Activated T-cell treated with anti-CD3 and anti-CD28 coated beads for 24 hours (primary cell): ENCODE measurements at regions not wholly inside any gene's neighbourhood (a gene's known extent, or its start where the extent isn't known, plus 50 kb on each side); places are given as distances from the start of the nearest gene placed in this dataset.

Experiments
- DNase-seq: peaks from one replicate; pipeline ENCODE4 v3.0.0-alpha.2; 2020; ENCODE audit warnings: low read depth

DNA sequence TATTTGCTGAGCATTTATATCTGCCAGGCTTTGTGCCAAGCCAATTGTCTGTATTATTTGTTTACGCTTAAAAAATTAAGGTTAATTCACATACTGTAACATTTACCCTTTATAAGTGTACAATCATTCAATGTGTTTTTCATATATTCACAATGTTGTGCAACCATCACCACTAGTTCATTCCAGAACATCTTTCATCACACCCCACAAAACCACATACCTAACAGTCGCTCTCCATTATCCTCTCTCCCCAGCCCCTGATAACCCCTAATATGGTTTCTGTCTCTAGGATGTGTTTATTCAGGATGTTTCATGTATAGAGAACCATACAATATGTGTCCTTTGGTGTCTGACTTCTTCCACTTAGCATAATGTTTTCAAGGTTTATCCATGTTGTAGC lies 234.1 kb downstream of the INSIG2 start:
- no peak for DNase-seq

DNA sequence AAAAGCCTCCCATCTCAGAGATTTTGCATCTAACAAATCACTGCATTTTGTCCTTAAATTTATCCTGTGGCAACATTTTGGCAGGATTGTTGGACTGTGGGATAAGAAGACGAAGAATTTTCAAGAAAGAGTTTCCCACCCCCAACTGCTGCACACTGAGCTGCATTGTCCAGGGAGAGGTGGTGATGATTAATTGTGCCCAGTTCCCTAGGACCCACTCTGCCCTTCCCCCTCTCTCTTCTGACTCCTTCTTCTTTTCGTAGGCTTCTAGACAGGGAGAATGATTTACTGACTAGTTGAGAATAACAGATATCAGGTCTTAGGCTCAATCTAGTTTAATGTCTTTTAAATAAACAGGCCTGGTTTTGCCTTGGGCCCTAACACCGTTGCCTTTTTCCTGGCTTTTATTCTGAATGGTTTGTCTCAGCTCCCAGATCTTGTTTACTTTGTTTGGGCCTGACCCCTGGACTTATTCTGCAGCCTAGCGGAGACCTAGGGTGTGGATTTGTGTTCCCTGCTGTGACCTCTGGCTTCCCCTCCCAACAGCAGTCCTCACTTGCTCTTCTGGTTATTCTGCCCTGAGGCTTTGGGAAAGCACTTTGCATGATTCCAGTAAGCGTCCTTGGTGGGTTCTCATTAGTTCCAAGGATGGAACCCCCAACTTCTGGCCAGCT lies 233.3 kb downstream of the INSIG2 start:
- DNase-seq: no peak

DNA sequence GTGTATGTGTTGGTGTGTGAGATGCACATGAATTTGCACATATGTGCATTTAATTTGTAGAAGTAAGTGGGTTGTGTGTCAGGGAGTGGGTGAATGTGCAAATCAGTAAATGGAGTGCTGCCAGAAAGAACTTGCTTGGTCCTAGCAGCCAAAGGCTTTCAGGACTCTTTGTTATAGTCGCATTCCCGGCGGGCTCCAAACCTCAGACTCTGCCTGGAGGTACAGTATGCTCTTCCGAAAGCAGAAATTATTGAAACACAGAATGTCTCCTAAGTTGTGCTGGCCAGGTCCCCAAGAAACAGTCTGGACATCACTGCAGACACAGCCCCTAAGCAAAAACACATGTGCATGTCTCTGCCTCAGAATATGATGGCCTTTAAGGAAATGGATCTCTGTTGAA lies 232.4 kb downstream of the INSIG2 start:
- DNase-seq: no peak

DNA sequence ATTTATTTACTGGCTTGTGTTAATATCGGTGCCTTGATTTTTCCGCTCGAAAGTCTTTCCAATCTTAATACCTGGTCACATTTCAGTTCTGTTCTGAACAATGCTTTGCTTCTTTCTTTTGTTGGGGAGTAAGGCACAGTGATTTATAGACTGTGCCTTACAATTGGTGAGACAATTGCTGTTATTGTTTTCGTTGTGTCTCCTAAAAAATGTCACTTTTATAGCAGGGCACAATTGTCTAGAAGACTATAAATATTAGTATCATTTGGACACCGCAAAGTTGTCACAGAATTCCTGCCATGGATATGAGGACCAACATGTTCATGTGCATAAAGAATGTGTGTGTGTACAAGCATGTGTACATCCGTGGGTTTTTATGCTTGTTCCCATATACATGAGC lies 231.9 kb downstream of the INSIG2 start:
- no peak for DNase-seq

DNA sequence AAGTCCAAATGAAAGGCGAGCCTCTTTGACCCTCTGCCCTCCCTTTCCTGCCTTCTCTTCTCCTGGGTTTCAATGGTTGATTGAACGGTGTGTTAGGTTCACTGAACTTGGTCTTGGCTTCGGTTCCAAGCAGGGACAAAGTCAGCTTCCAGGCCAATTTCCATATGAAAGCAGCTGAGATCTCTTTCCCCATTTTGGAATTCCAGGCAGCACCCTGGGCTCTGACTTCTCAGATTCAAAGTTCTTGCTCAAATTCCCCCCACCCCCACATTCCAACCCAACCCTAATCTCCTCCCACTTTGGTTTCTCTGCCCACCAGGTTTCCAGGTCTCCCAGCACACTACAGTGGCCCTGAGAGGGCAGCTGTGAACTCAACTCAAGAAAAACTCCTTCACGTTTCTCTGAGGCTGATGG lies 231.0 kb downstream of the INSIG2 start:
- no peak for DNase-seq

DNA sequence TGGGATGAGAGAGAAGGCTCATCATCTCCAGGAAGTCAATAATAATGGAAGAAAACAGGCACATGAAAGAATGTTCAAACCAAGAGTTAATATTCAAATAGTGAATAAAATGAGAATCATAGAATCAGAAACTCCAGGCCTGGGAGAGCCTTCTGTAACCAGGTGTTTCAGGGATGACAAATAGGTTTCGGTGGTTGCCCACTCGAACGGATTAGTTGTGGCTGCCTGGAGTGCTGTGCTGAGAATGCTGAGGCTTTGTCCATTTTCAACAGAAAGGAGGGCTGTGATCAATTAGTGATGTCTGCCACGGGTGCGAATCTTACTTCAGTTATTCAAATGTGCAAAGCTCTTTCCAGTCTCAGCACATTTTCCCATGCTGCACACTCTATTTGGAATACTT lies 227.3 kb downstream of the INSIG2 start:
- no peak for DNase-seq

DNA sequence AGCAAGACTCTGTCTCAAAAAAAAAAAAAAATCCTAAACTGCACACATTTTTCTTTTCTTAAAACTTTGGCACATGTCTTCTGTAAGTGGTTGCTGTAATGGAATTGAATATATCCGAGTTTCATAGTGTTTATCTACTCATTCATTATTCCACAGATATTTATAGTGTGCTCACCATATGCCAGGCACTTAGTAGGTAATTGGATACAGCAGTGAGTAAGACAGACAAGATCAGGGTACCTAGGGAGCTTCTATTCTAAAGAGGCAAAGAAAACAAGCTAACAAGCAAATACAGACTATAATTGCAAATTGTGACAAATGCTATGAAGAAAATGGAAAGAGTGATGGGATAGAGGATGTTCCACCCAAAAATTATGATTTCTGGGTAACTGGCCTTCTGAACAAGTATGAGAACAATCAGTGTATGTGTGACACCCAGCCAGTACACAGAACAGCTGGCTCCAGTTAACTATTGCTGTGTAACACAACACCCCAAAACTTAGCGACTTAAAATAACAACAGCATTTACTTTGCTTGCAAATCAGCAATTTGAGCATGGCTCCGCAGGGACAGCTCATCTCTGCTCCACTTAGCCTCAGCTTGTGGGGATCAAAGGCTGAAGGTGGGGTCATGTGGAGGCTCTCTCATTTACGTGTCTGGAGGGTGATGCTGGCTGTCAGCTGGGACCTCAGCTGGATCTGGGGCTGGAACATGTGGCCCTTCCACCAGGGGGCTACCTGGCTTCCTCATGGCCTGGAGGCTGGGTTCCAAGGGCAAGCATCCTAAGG lies 224.9 kb downstream of the INSIG2 start:
- DNase-seq: no peak

DNA sequence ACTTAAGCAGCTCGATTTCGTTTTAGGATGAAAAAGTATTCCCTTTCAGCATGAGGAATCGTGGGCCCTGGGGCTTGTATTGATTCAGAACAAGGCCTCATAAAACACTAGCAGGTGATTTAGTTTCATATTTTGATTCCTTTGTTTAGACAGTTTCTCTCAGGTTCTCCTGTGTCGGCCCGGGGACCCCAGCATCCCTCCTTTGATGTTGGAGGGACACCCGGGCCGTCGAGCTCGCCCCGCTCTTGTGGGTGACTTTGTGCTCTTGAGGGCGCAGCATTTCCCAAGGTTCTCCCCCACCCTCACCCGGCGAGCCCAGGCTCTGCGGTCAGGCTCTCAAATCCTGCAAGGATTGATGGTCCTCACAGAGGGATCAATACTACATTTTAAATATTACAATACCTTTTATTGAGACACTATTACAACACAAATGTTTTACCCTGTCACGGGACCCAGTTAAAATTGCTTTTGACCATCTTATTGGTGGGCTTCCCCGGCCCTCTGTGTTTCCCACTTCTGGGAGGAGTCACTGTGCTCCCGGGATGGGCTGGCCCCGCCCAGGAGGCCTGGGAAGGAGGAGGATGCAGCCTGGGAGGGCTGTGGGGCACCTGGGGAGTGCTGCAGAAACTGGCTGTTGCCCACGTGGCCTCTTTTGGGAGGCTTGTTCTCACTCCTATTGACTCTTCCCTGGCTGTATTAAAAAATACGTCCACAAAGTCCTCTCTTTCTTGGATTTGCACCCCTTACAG lies 222.6 kb downstream of the INSIG2 start:
- no peak for DNase-seq

DNA sequence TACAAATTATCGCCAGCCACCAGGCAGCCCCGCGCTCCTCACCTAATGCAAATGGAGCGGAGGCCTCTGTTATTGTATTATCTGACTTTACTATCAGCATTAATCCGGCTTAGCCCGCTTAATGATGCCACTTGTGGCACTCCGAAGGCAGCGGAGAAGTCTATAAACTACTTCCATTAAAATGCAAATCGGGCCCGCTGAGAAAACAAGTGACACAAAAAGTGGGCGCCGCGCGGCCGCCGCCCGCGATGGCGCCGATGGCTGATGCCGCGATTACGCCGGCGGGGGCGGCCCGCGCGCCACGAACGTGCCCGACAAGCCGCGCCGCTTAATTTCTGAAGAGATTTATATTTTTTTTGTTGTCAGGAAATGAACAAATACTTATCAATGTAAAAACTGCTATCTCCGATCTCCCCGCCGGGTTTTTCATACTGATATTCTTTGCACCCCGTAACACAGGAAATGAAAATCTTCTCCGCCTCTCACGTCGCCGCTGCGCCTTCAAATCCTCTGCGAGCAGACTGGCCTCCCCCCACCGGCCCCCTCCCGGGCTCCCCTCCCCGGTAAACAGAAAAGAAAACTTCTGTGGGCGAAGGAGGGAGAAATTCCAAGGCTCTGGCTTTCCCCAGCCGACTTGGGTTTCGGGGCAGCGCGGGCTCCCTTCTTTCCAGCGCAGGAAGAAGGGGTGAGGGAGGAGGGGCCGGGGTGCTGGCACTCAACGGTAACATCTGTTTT lies 221.8 kb downstream of the INSIG2 start:
- peak; percentile 50 for DNase-seq

DNA sequence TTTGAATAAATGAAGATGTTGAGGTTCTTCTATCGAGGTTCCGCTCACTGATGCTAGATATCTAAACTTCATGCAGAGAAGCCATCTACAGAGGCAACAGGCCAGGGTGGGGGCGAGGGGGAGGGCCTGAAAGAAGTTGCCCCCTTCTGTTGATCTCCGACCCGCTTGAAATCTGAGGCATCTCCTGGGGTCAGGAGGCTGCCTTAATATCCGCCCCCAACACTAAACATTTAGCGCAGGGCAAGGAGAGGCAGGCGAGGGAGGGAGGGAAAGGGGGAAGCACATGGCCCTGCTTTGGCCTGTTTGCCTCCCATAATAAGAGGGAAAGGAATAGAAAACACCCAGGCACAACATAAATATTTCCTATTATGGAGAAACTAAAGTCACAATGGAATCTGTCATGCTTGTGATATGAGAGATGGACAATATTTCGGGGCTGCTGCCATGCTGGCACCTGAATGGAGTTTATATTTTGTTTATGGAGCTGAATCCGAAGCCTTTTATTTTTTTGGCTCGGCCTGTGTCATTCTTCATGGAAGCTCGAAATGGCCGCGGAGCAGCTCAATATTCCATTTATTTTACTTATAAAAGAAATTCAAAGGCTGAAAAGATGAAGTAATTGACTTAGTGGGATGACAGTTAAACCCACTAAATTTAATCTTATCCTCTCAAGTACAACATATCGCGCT lies 221.1 kb downstream of the INSIG2 start:
- no peak for DNase-seq

DNA sequence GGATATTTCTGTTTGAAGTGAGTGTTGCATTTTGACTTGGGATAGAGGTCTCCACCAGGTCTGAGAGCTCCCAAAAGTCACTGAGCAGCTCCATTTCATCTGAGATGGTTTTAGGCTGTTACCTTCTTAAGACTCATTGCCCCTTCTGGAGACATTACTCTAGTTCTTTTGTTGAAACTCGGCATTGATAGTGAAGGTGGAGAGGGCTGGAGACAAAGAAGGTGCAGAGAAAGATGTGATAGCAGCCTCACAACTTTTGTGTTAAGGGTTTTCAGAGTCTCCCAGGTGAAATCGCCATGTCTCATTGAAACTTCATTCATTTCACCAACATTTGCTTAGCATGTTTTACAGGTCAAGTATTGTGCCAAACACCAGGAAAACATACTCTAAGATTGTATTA lies 219.6 kb downstream of the INSIG2 start:
- DNase-seq: no peak

DNA sequence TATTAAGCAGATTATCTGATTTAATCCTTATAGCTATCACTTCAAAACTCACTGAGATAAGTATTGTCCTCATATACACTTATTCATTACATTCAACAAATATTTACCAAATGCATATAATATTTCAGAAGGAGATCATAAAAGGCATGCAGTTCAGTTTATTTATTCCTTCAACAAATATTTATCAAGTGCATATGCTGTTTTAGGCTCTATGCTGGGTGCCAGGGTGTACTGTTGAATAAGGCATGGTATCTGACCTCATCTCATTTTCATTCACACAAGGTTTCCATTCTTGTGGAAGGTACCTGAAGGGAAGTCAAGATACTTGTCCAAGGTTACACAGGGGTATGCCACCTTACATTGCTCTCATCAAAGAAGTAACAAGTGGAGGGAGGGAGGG lies 213.0 kb downstream of the INSIG2 start:
- no peak for DNase-seq

DNA sequence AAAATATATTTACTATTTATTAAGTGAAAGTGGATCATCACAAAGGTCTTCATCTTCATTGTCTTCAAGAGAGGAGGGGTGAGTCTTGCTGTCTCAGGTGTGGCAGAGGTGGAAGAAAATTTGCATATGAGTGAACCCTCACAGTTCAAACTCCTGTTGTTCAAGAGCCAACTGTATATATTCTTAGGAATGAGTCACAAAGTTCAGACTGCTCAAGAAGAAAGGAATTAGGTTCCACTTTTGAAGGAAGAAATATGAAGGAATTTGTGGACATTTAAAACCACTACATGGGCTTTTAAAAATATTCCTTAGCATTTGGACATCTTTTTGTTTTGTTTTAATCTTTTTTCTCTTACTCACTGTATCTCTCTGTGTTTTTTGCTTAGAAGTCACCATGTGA lies 212.6 kb downstream of the INSIG2 start:
- no peak for DNase-seq

DNA sequence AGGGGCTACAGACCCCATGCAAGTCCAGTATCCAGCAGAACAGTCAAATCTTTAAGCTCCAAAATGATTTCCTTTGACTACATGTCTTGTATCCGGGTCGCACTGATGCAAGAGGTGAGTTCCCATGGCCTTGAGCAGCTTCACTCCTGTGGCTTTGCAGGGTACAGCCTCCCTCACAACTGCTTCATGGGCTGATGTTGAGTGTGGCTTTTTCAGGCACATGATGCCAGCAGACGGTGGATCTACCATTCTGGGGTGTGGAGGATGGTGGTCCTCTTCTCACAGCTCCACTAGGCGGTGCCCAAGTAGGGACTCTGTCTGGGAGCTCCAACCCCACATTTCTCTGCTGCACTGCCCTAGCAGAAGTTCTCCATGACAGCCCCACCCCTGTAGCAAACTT lies 208.4 kb downstream of the INSIG2 start:
- no peak for DNase-seq

DNA sequence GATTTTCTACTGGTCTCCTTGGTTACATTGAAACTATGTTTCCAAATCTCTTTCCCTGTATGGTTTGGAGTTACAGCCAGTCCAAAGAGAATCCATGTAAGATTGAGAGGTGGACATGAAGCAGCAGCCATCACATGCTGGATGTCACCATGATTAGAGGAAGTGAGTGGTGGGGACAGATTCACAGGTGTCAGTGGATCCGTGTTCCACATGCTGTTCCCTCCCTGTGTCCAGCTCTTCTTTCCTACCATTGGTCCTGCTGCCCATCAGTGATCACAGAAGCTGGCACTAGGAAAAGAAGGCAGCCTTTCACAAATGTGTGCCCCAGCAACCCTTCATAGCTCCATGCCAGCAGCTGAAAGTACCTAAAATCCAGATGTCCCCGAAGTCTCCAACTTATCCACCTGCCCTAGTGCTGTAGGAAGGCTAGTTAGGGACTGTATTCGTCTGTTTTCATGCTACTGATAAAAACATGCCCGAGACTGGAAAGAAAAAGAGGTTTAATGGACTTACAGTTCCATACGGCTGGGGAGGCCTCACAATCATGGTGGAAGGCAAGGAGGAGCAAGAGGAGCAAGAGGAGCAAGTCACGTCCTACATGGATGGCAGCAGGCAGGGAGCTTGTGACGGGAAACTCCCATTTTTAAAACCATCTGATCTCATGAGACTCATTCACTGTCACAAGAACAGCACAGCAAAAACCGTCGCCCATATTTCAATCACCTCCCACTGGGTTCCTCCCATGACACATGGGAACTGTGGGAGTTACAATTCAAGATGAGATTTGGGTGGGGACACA lies 207.5 kb downstream of the INSIG2 start:
- DNase-seq: no peak

DNA sequence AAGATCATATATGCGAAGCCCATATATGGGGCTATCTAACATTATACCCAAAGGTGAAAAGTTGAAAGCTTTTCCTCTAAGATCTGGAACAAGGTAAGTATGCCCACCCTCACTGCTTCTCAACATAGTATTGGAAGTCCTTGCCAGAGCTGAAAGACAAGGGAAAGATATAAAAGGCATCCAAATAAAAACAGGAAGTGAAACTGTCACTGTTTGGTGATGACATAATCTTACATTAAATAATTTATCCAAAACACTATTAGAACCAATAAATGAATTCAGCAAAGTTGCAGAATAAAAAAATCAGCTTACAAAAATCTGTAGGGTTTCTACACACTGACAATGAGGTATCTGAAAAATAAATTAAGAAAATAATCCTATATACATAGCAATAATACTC lies 205.8 kb downstream of the INSIG2 start:
- no peak for DNase-seq

DNA sequence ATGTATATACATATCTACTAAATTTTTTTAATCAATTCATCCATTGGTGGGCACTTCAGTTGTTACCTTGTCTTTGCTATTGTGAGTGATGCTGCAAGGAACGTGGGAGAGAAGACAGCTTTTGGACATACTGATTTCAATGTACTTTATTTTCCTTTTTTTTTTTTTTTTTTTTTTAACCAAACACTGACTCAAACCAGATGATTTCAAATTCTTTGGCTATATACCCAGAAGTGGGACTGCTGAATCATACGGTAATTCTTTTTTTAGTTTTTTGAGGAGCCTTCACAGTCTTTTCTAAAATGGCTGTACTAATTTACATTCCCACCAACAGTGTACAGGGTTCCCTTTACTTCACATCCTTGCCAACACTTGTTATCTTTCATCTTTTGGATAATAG lies 204.7 kb downstream of the INSIG2 start:
- no peak for DNase-seq

DNA sequence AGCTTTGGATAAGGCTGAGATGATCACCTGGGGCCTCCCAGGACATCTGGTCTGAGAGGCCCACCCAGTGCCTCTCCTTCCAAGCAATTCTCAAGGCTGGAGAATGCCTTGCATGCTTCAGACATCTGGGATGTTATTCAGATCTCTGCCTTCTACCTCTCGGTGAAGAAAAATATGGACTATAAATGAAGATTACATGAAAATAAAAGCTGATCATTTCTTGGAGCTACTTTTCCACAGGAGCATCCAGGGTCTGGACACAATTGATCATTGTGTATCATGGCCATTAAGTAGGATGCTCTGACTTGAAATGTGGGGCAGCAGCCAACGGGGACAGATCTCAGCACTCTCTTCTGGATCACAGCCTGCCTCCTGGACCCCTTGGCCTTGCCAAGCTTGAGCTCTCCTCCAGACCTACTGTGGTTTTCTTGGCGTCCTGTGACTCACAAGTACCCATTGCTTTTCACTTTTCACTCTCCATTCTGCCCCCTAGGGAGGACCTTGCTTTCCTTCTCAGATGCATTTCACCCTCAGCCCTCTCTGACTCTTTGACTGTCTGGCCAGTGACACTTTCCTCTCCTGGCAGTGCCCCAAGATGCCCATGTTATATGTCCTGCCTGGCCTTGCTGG lies 203.1 kb downstream of the INSIG2 start:
- DNase-seq: no peak

DNA sequence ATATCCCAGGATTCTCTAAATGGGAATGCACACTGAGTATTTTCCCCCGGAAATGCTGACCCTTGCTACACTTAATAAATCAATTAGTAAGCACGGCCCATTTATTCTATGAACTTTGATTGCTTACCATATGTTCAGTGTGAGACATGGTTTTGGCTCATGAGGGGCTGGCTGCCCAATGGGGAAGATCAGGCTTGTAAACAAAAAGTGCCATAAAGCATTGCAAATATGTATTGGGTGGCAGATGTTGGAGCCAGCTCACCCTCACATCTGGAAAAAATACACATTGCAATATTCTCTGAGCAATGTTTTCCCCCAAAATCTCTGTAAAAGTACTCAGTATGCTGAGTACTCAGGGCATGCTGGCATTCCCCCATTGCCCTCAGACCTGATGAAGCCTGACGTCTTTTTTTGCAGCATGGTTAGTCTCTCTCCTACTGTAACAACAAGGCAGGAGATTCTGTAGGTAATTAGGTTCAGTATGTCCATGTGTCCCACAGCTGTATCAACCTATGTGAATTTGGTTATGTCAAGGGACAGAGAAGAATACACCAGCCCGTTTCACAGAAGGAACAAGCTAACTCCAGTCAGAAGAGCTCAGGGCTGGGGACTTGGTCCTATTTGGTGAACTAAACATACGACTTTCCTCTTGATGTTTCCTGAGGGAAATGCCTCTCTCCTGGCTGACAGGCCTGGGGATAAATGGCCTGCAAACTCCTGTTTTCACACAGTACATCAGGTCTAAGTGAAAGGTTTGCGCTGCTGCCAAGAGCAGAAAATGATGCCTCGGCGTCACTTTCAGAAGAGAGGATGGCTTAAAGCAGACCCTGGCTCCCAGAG lies 202.4 kb downstream of the INSIG2 start:
- no peak for DNase-seq

DNA sequence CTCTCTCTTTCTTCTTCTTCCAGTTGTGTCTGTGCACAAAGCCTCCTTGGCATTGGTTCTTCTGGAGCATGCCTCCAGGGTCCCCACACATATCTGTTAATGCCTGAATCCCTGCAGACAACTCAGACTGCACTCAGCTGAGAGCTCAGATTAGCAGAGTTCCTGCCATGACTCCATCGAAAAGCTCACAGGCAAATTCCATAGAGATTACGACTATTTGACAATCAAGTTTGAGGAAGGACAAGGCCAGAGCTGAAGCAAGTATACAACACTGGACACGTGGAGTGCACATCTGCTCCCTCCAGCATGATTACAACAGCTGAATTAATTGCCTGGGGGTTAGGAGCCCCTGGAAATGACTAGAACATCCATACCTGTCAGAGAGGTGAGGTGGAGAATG lies 190.7 kb downstream of the INSIG2 start:
- no peak for DNase-seq
